CD4-positive, alpha-beta T cell (primary cell): ENCODE measurements at regions not wholly inside any gene's neighbourhood (a gene's known extent, or its start where the extent isn't known, plus 50 kb on each side); places are given as distances from the start of the nearest gene placed in this dataset.

ENCODE experiments used
- ATAC-seq: fragments of 200-7000 bp; cut with Tn5 transposase; one replicate; pipeline ENCODE4 v1.10.0; 2022; ENCODE audit warnings: mild to moderate bottlenecking; ENCODE audit not compliant: poor library complexity
- CTCF ChIA-PET: fragments of 350-600 bp; sonication (Branson Sonifier 250); formaldehyde crosslinking; loops from one replicate; lab custom pipeline; 2021; ENCODE audit warnings: antibody characterized with exemption, inconsistent platforms; lab: Charles Lee
- POLR2A ChIA-PET: fragments of 350-600 bp; sonication (Branson Sonifier 250); formaldehyde crosslinking; loops from one replicate; lab custom pipeline; 2021; ENCODE audit warnings: antibody characterized with exemption, inconsistent platforms; lab: Charles Lee
- DNase-seq, 14 experiments: peaks; one replicate each; pipeline ENCODE4 v3.0.0-alpha.2; 2013 to 2020; ENCODE audit warnings: mixed read lengths in 2 of 14
- H3K27ac ChIP-seq, 2 donors: one replicate each; pipeline versions ENCODE4 v1.5.1 to v1.7.0; 2013; ENCODE audit warnings: low read length in 2 of 2, low read depth in 1 of 2, mild to moderate bottlenecking in 1 of 2
- H3K27me3 ChIP-seq, 2 experiments: 1 replicate in 1 of 2; 2 replicates in 1 of 2; pipeline versions ENCODE4 v1.6.1 to v1.7.0; 2013; ENCODE audit warnings: low read length in 2 of 2, control low read depth in 1 of 2, mild to moderate bottlenecking in 1 of 2, moderate library complexity in 1 of 2; ENCODE audit not compliant: insufficient read depth in 2 of 2, control insufficient read depth in 1 of 2
- H3K36me3 ChIP-seq: one replicate; pipeline ENCODE4 v1.6.1; 2013; ENCODE audit warnings: low read length, control low read depth; ENCODE audit not compliant: insufficient read depth
- H3K4me1 ChIP-seq: one replicate; pipeline ENCODE4 v1.6.1; 2013; ENCODE audit warnings: low read length, control low read depth; ENCODE audit not compliant: insufficient read depth
- H3K4me3 ChIP-seq: one replicate; pipeline ENCODE4 v1.5.1; 2013; ENCODE audit warnings: mild to moderate bottlenecking, low read length, moderate library complexity
- H3K9me3 ChIP-seq, 2 experiments: 1 replicate in 1 of 2; 2 replicates in 1 of 2; pipeline versions ENCODE4 v1.6.1 to v1.7.0; 2013; ENCODE audit warnings: low read length in 2 of 2, mild to moderate bottlenecking in 2 of 2, control low read depth in 1 of 2, moderate library complexity in 1 of 2; ENCODE audit not compliant: control insufficient read depth in 1 of 2, insufficient read depth in 1 of 2
- H3K27ac Mint-ChIP-seq: one replicate; pipeline ENCODE4 v1.8.0; 2020; ENCODE audit warnings: mixed read lengths
- H3K27me3 Mint-ChIP-seq: one replicate; pipeline ENCODE4 v1.8.0; 2021; ENCODE audit warnings: mixed read lengths
- H3K36me3 Mint-ChIP-seq: one replicate; pipeline ENCODE4 v1.8.0; 2021; ENCODE audit warnings: low read depth, mixed read lengths
- H3K4me1 Mint-ChIP-seq: one replicate; pipeline ENCODE4 v1.8.0; 2021; ENCODE audit warnings: low read depth, mixed read lengths
- H3K4me3 Mint-ChIP-seq: one replicate; pipeline ENCODE4 v1.8.0; 2020; ENCODE audit warnings: mild to moderate bottlenecking, mixed read lengths
- H3K9me3 Mint-ChIP-seq: one replicate; pipeline ENCODE4 v1.8.0; 2020; ENCODE audit warnings: mixed read lengths
- intact Hi-C, 2 experiments: fragments of 100-400 bp; cut with DNase I in 1 of 2; cut with micrococcal nuclease in 1 of 2; formaldehyde crosslinking; loops; one replicate each; pipeline versions ENCODE4 v1.15.1 to v1.9.0; 2023 to 2025; cut with DNase I, micrococcal nuclease
- TF ChIP-seq, protein P1 (sequence below): fragments of 200-600 bp; IDR thresholded peaks from one replicate; pipeline ENCODE4 v1.8.0; 2022; ENCODE audit warnings: antibody characterized with exemption, mild to moderate bottlenecking

- no peaks in the 10 kb centered on the region for H3K9me3 Mint-ChIP-seq
- H3K4me3 Mint-ChIP-seq = no peak overlapping the region
- Histone ChIP-seq H3K27ac (no peak overlapping the region), H3K9me3 (no peaks in the 10 kb centered on the region), H3K4me1 (no peaks in the 10 kb centered on the region), H3K36me3 (no peaks in the 10 kb centered on the region), H3K4me3 (no peak overlapping the region), H3K27me3 (peaks cover 2 to 7% of the 10 kb centered on the region in 2 experiments)
- ATAC-seq (no peak), DNase-seq (no peak)
- H3K27ac Mint-ChIP-seq = no peak overlapping the region
- intact Hi-C loops = no loop called here
- TF ChIP-seq, protein P1, sequence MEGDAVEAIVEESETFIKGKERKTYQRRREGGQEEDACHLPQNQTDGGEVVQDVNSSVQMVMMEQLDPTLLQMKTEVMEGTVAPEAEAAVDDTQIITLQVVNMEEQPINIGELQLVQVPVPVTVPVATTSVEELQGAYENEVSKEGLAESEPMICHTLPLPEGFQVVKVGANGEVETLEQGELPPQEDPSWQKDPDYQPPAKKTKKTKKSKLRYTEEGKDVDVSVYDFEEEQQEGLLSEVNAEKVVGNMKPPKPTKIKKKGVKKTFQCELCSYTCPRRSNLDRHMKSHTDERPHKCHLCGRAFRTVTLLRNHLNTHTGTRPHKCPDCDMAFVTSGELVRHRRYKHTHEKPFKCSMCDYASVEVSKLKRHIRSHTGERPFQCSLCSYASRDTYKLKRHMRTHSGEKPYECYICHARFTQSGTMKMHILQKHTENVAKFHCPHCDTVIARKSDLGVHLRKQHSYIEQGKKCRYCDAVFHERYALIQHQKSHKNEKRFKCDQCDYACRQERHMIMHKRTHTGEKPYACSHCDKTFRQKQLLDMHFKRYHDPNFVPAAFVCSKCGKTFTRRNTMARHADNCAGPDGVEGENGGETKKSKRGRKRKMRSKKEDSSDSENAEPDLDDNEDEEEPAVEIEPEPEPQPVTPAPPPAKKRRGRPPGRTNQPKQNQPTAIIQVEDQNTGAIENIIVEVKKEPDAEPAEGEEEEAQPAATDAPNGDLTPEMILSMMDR = no peak
- no peaks in the 10 kb centered on the region for H3K36me3 Mint-ChIP-seq
- ChIA-PET CTCF (no interaction called here), POLR2A (no interaction called here)
- H3K4me1 Mint-ChIP-seq = no peaks in the 10 kb centered on the region
- H3K27me3 Mint-ChIP-seq = peaks cover 22% of the 10 kb centered on the region
Observed at GRCh38 chr10:33897291-33897752, 562.9 kb upstream of the NRP1 start.

DNA sequence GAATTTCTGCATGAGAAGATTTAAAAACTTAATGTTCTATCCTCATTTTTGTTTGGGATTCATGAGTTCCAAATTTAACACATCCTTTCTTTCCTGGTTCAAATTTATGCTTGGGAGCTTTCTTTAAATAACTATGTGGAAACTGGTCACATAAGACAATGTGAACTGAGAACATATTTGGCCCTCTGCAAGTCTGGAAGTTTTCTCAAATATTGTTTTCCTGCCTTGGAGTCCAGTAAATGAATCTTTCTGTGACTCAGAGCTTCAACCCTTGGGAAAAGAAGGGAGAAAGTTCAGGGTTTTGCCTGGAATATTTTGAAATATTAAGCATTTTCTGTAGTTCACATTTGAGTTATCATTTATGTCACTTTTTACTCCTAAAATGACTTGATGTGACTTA is 559.0 kb upstream of the NRP1 start:
- Mint-ChIP-seq H3K4me1 (no peaks in the 10 kb centered on the region), H3K9me3 (no peaks in the 10 kb centered on the region), H3K36me3 (no peaks in the 10 kb centered on the region), H3K27me3 (peaks cover 27% of the 10 kb centered on the region), H3K4me3 (no peak overlapping the region), H3K27ac (no peak overlapping the region)
- peaks cover 0 to 5% of the 10 kb centered on the region in 2 experiments for H3K9me3 ChIP-seq
- intact Hi-C loops = no loop called here
- TF ChIP-seq, protein P1 = no peak
- ATAC-seq (no peak), DNase-seq (no peak)
- ChIA-PET CTCF (no interaction called here), POLR2A (no interaction called here)
- no peak overlapping the region for H3K4me3 ChIP-seq
- H3K27me3 ChIP-seq = peaks cover 4 to 7% of the 10 kb centered on the region in 2 experiments
- no peaks in the 10 kb centered on the region for H3K36me3 ChIP-seq
- no peaks in the 10 kb centered on the region for H3K4me1 ChIP-seq
- H3K27ac ChIP-seq = no peak overlapping the region

DNA sequence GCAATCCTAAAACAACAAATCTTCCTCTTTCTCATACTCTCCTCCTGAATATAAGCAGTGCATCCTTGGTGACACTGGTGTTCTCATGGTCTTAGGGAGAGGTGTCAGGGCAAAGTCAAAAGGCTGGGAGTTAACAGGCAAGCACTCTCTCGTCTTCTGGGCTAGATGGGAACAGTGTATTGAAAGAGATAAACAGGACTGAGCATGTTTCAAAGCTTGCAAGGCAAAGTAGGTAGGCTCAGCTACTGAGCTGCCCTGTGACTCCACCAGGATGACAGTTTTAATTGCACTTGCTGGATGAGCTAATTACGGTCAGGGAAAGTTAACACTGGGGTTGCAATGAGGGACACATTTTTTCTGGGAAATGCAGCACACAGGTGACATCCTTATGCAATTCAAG is 554.9 kb upstream of the NRP1 start:
- TF ChIP-seq, protein P1 = no peak
- DNase-seq (no peak), ATAC-seq (no peak)
- Histone ChIP-seq H3K27ac (no peak overlapping the region), H3K4me1 (no peaks in the 10 kb centered on the region), H3K36me3 (no peaks in the 10 kb centered on the region), H3K4me3 (no peak overlapping the region), H3K9me3 (peaks cover 0 to 5% of the 10 kb centered on the region in 2 experiments), H3K27me3 (peaks cover 0 to 2% of the 10 kb centered on the region in 2 experiments)
- H3K36me3 Mint-ChIP-seq = no peaks in the 10 kb centered on the region
- H3K9me3 Mint-ChIP-seq = no peaks in the 10 kb centered on the region
- ChIA-PET CTCF (interaction anchor here (0.7 kb wide), 1 partner anchor 69 kb away, joined by 4 read pairs; no protein-coding TSS in a partner anchor), POLR2A (no interaction called here)
- no peak overlapping the region for H3K27ac Mint-ChIP-seq
- no peaks in the 10 kb centered on the region for H3K4me1 Mint-ChIP-seq
- peaks cover 9% of the 10 kb centered on the region for H3K27me3 Mint-ChIP-seq
- intact Hi-C loops = no loop called here
- H3K4me3 Mint-ChIP-seq = no peak overlapping the region
